ENCODE measurements at regions not wholly inside any gene's neighbourhood (a gene's known extent, or its start where the extent isn't known, plus 50 kb on each side); places are given as distances from the start of the nearest gene placed in this dataset.

DNA sequence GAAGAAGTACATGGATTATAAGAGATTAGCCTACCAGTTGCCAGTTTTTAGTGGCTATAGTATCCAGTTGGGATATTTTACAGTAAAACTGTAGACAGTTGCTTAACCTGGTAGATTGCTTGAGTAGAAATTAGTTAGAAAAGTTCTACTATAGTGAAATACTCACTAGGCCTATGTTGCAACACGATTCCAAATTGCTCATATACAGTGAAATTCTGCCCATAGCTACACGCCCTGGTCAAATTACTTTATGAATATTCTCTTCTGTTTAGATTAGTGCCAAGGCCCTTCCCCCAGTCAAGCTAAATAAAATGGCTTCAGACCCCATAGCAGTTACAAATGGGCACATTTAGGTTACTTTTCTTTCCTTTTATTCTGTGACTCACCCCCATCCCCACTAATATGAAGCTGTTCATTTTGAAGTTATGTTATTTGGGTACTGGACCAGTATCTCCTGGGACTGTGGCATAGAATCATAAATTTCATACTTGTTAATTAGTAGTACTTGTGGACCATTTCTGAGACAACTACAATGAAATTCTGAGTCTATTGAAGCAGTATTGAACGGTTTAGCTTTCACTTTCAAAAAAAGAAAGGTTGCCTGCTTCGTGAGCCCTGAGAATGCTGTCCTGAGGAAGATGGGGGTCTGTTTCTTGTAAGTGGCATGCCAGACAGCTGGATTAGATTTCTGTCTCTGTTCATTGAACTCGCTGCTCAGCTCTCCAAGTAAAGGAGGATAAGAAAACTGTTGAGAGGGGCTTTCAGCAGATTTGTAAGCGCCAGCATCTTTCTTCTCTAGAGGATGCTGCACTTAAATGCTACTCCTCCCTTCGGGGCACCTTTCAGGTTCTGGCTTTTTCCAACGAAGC, 65.8 kb upstream of the CFAP20DC start:
- DNase-seq: no peak

GRCh38 chr3:59107856-59108815, 58.3 kb upstream of the CFAP20DC start:
- no peak for DNase-seq

DNA sequence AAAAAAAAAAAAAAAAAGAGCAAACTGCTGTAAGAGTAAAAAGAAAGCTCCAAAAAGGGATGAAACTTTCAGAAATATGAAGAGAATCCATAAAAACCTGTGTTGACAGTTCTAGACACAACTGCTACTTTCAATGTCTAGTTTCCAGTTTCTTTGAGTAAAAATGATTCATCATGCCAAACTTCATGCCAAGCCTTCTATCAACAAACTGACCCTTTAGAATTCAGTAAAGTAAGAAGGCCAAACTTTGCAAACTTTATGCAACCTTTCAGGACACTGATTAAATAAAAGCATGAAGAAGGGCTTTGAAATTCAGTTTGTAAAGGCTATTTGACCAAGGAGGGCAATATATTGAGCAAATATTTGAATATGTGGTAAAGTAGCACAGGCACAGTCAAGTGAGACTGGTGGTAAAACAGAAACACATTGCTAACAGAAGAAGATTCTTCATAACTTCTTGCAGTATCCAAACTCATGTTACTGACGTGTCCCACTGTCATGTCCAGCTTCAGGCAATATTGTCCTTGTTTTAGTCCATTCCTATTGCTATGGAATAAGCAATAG, 56.3 kb upstream of the CFAP20DC start:
- no peak for DNase-seq

GRCh38 chr3:59103552-59103951, 53.7 kb upstream of the CFAP20DC start:
- DNase-seq: no peak

DNA sequence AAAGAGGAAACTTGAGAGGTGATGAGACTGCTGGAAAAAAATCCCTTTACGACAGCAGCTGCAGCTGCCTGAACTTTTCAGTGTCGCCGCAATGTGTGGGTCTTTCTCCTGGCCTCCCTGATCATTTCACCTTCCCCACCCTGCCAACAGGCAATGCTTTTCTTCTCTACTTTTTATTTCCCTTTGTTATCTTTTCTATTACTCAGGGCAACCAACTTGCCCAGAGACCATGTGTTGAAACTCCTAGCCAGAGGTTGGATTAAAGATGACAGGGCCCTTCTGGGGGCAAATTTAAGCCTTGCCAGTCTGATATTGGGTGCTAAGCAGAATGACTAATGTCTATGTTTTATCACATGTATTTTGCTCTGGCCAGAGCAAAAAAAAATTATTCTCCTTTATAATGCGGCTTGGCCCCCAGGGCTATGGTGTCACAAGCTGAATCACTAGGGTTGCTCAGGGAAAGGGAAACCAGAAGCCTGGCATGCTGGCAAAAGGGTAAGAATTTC, 51.5 kb upstream of the CFAP20DC start:
- DNase-seq: no peak

Measured in NCI-H1436 (cell line).